ENCODE measurements at regions not wholly inside any gene's neighbourhood (a gene's known extent, or its start where the extent isn't known, plus 50 kb on each side); places are given as distances from the start of the nearest gene placed in this dataset.

DNA sequence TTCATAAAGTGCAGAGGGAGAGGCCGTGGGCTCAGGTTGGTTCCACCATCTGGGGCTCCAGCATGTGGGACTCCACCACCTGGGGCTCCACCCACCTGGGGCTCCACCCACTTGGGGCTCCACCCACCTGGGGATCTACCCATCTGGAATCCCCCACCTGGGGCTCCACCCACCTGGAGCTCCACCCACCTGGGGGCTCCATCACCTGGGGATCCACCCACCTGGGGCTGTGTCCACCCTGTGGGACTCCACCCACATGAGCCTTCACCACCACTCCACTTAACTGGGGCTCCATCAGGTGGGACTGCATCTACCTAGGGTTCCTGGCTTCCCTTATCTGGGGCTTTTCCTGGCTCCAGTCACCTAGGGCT lies 226.0 kb upstream of the CDYL start:
- TF ChIP-seq, protein P1, sequence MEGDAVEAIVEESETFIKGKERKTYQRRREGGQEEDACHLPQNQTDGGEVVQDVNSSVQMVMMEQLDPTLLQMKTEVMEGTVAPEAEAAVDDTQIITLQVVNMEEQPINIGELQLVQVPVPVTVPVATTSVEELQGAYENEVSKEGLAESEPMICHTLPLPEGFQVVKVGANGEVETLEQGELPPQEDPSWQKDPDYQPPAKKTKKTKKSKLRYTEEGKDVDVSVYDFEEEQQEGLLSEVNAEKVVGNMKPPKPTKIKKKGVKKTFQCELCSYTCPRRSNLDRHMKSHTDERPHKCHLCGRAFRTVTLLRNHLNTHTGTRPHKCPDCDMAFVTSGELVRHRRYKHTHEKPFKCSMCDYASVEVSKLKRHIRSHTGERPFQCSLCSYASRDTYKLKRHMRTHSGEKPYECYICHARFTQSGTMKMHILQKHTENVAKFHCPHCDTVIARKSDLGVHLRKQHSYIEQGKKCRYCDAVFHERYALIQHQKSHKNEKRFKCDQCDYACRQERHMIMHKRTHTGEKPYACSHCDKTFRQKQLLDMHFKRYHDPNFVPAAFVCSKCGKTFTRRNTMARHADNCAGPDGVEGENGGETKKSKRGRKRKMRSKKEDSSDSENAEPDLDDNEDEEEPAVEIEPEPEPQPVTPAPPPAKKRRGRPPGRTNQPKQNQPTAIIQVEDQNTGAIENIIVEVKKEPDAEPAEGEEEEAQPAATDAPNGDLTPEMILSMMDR (conservative IDR thresholded peaks at IDR 0.05; ENCODE audit: low read length) = no peak
- no peak for TF ChIP-seq EZH2phosphoT487 (IDR thresholded peaks at IDR 0.05; ENCODE audit: borderline replicate concordance, low read depth, low read length)
